ENCODE measurements at regions not wholly inside any gene's neighbourhood (a gene's known extent, or its start where the extent isn't known, plus 50 kb on each side); places are given as distances from the start of the nearest gene placed in this dataset.

DNA sequence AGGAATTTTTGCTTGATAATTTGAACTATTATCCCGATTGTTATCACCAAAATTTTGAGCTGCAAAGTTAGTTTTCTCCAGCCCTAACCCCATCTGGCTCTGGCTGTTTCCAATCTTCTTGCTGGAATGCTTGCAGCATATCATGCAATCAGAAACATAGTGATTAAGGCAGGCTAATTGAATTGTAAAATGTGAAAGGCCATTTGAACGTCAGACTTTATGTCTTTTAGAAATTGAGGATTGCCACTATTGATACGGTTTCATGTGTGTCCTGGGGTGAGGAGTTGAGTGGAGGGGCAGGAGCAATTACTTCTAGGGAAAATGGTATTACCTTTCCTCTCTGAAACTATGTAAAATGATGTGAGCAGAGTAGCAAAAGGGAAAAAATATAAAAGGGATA is 1674.5 kb upstream of the LRRTM1 start:
- H3K4me2 ChIP-seq (ENCODE audit: low read length): no peak overlapping the region
- H3K4me1 ChIP-seq (ENCODE audit: control insufficient read depth, low read length): no peaks in the 10 kb centered on the region
- H3K4me3 ChIP-seq (ENCODE audit: low read length): no peak overlapping the region
- no peaks in the 10 kb centered on the region for H3F3A ChIP-seq (ENCODE audit: control insufficient read depth, insufficient read depth)
- H4K20me1 ChIP-seq (ENCODE audit: control insufficient read depth, insufficient read depth, low read depth, low read length): no peaks in the 10 kb centered on the region
- TF ChIP-seq, protein P1, sequence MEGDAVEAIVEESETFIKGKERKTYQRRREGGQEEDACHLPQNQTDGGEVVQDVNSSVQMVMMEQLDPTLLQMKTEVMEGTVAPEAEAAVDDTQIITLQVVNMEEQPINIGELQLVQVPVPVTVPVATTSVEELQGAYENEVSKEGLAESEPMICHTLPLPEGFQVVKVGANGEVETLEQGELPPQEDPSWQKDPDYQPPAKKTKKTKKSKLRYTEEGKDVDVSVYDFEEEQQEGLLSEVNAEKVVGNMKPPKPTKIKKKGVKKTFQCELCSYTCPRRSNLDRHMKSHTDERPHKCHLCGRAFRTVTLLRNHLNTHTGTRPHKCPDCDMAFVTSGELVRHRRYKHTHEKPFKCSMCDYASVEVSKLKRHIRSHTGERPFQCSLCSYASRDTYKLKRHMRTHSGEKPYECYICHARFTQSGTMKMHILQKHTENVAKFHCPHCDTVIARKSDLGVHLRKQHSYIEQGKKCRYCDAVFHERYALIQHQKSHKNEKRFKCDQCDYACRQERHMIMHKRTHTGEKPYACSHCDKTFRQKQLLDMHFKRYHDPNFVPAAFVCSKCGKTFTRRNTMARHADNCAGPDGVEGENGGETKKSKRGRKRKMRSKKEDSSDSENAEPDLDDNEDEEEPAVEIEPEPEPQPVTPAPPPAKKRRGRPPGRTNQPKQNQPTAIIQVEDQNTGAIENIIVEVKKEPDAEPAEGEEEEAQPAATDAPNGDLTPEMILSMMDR (IDR thresholded peaks at IDR 0.05; ENCODE audit: low read depth, low read length, poor library complexity, severe bottlenecking): no peak
- no peak for TF ChIP-seq EZH2phosphoT487 (IDR thresholded peaks at IDR 0.05; ENCODE audit: borderline replicate concordance, low read length)
- no peak overlapping the region for H3K27ac ChIP-seq (ENCODE audit: low read depth, low read length)
- H3K9me3 ChIP-seq (ENCODE audit: control insufficient read depth, insufficient read depth, low read length): no peaks in the 10 kb centered on the region
- H3K79me2 ChIP-seq (ENCODE audit: control insufficient read depth, low read length): no peaks in the 10 kb centered on the region
- no peaks in the 10 kb centered on the region for H3K27me3 ChIP-seq (ENCODE audit: control insufficient read depth, low read length)
- no peaks in the 10 kb centered on the region for H3K36me3 ChIP-seq (ENCODE audit: control insufficient read depth, low read length)
- no peaks in the 10 kb centered on the region for H3K9me2 ChIP-seq (replicated peaks; ENCODE audit: control insufficient read depth, low read length)

DNA sequence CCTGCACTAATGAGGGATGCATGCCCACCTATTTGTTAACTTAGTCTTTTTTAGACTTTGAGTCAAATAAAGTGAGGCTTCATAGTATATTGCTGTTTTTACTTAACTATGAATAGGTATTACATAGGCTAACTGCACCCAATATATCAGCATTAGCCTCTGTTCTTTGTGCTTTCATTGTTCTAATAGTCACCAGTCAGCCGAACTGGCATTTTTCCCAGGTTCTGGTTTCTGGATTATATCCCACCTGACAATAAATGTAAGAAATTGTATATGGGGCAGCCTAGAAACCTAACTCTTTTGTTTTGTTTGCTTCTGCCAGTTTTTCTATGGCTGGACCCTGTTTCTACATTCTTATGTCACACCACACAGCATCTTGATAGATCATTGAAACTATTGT is 1672.4 kb upstream of the LRRTM1 start:
- TF ChIP-seq EZH2phosphoT487 (IDR thresholded peaks at IDR 0.05; ENCODE audit: borderline replicate concordance, low read length): no peak
- TF ChIP-seq, protein P1 (IDR thresholded peaks at IDR 0.05; ENCODE audit: low read depth, low read length, poor library complexity, severe bottlenecking): no peak
- Histone ChIP-seq H3K9me3 (ENCODE audit: control insufficient read depth, insufficient read depth, low read length) (no peaks in the 10 kb centered on the region), H3K4me1 (ENCODE audit: control insufficient read depth, low read length) (no peaks in the 10 kb centered on the region), H3K27me3 (ENCODE audit: control insufficient read depth, low read length) (no peaks in the 10 kb centered on the region), H3K4me2 (ENCODE audit: low read length) (no peak overlapping the region), H4K20me1 (ENCODE audit: control insufficient read depth, insufficient read depth, low read depth, low read length) (no peaks in the 10 kb centered on the region), H3F3A (ENCODE audit: control insufficient read depth, insufficient read depth) (no peaks in the 10 kb centered on the region), H3K4me3 (ENCODE audit: low read length) (no peak overlapping the region), H3K27ac (ENCODE audit: low read depth, low read length) (no peak overlapping the region), H3K79me2 (ENCODE audit: control insufficient read depth, low read length) (no peaks in the 10 kb centered on the region), H3K36me3 (ENCODE audit: control insufficient read depth, low read length) (no peaks in the 10 kb centered on the region), H3K9me2 (replicated peaks; ENCODE audit: control insufficient read depth, low read length) (no peaks in the 10 kb centered on the region)

DNA sequence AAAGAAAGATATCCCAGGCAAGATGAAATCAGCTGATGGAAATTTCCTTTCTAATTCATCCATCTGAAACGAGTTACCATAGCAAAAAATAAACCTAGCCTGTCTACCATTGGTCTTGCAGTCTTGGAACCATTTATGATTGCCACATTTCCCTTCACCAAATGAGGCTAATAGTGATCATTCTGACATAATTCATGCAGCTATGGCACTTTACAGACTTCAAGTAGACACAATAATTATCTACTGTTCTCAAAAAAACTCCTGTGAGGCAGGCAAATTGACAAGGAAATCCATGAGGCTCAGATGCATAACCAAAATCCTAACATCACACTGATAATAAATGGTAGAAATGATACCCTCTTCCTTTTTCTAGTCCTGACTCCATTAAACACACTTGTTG is 1669.7 kb upstream of the LRRTM1 start:
- Histone ChIP-seq H3F3A (ENCODE audit: control insufficient read depth, insufficient read depth) (no peaks in the 10 kb centered on the region), H3K36me3 (ENCODE audit: control insufficient read depth, low read length) (no peaks in the 10 kb centered on the region), H3K4me1 (ENCODE audit: control insufficient read depth, low read length) (no peaks in the 10 kb centered on the region), H3K27me3 (ENCODE audit: control insufficient read depth, low read length) (no peaks in the 10 kb centered on the region), H4K20me1 (ENCODE audit: control insufficient read depth, insufficient read depth, low read depth, low read length) (no peaks in the 10 kb centered on the region), H3K27ac (ENCODE audit: low read depth, low read length) (no peak overlapping the region), H3K4me3 (ENCODE audit: low read length) (no peak overlapping the region), H3K79me2 (ENCODE audit: control insufficient read depth, low read length) (no peaks in the 10 kb centered on the region), H3K9me3 (ENCODE audit: control insufficient read depth, insufficient read depth, low read length) (no peaks in the 10 kb centered on the region), H3K9me2 (replicated peaks; ENCODE audit: control insufficient read depth, low read length) (no peaks in the 10 kb centered on the region), H3K4me2 (ENCODE audit: low read length) (no peak overlapping the region)
- no peak for TF ChIP-seq EZH2phosphoT487 (IDR thresholded peaks at IDR 0.05; ENCODE audit: borderline replicate concordance, low read length)
- TF ChIP-seq, protein P1 (IDR thresholded peaks at IDR 0.05; ENCODE audit: low read depth, low read length, poor library complexity, severe bottlenecking): no peak

DNA sequence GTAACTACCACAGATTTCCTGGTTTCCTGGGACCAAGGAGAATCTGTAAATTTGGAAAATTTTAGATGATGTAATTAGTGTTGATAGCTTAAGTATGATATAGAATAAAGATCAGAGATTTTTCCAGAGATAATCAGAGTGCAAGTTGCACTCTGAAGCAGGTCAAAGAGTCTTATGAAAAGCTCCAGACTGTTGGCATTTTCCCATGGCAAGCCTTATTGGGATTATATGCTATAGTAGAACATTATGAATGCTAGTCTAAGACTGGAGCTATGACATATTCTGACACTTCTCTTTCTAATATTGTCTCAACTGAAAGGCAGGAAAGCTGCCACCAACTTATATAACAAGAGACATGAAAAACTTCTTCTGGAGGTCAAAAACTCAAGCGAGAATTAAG is 1638.3 kb upstream of the LRRTM1 start:
- no peak for TF ChIP-seq EZH2phosphoT487 (IDR thresholded peaks at IDR 0.05; ENCODE audit: borderline replicate concordance, low read length)
- TF ChIP-seq, protein P1 (IDR thresholded peaks at IDR 0.05; ENCODE audit: low read depth, low read length, poor library complexity, severe bottlenecking): no peak
- Histone ChIP-seq H3K36me3 (ENCODE audit: control insufficient read depth, low read length) (no peaks in the 10 kb centered on the region), H4K20me1 (ENCODE audit: control insufficient read depth, insufficient read depth, low read depth, low read length) (no peaks in the 10 kb centered on the region), H3K27ac (ENCODE audit: low read depth, low read length) (no peak overlapping the region), H3K4me2 (ENCODE audit: low read length) (no peak overlapping the region), H3K79me2 (ENCODE audit: control insufficient read depth, low read length) (no peaks in the 10 kb centered on the region), H3K9me2 (replicated peaks; ENCODE audit: control insufficient read depth, low read length) (no peaks in the 10 kb centered on the region), H3K27me3 (ENCODE audit: control insufficient read depth, low read length) (no peaks in the 10 kb centered on the region), H3F3A (ENCODE audit: control insufficient read depth, insufficient read depth) (no peaks in the 10 kb centered on the region), H3K4me1 (ENCODE audit: control insufficient read depth, low read length) (no peaks in the 10 kb centered on the region), H3K9me3 (ENCODE audit: control insufficient read depth, insufficient read depth, low read length) (no peaks in the 10 kb centered on the region), H3K4me3 (ENCODE audit: low read length) (no peak overlapping the region)

All from DOHH2 (cell line).